ENCODE measurements at regions not wholly inside any gene's neighbourhood (a gene's known extent, or its start where the extent isn't known, plus 50 kb on each side); places are given as distances from the start of the nearest gene placed in this dataset.

- TF ChIP-seq POLR2AphosphoS5 (IDR thresholded peaks at IDR 0.05) (no peak), CTCF (IDR thresholded peaks at IDR 0.05) (no peak), EP300 (IDR thresholded peaks at IDR 0.05) (no peak)
These were observed 209.7 kb downstream of the SH3BP4 start for GRCh38 chr2:235161565-235161964.

Measured in sigmoid colon (tissue), 4 donors.